IMR-90 (cell line): ENCODE measurements at regions not wholly inside any gene's neighbourhood (a gene's known extent, or its start where the extent isn't known, plus 50 kb on each side); places are given as distances from the start of the nearest gene placed in this dataset.

Experiments
- ATAC-seq: fragments of 200-7000 bp; cut with Tn5 transposase; 2 replicates; pipeline ENCODE4 v1.9.1; 2020; ENCODE audit warnings: low read depth, mild to moderate bottlenecking, moderate library complexity
- BruUV-seq: library from RNA; stranded (reverse); fragments of 400-500 nt; replicated peaks from 2 replicates; lab custom pipeline; 2021; lab: Mats Ljungman, UMichigan
- CTCF ChIA-PET: fragments of 300-600 bp; formaldehyde crosslinking; extraction: SDS; loops from one replicate; lab custom pipeline; 2021; ENCODE audit warnings: antibody characterized with exemption; lab: Yijun Ruan, JAX
- POLR2A ChIA-PET: fragments of 300-600 bp; sonication (Branson Sonifier 250); formaldehyde crosslinking; loops from one replicate; lab custom pipeline; 2022; ENCODE audit warnings: antibody characterized with exemption; ENCODE audit not compliant: unreplicated experiment; lab: Charles Lee
- DNase-seq: peaks from one replicate; pipeline ENCODE4 v3.0.0; 2013
- H2AFZ ChIP-seq: replicated peaks from 2 replicates; pipeline ENCODE3; 2013; ENCODE audit warnings: low read length, mild to moderate bottlenecking; ENCODE audit not compliant: poor library complexity
- H2AK5ac ChIP-seq: 2 replicates; pipeline ENCODE4 v1.6.1; 2013; ENCODE audit warnings: low read depth, low read length, inconsistent platforms
- H2AK9ac ChIP-seq: replicated peaks from 2 replicates; pipeline ENCODE3; 2013; ENCODE audit warnings: mild to moderate bottlenecking, low read depth, low read length, moderate library complexity; ENCODE audit not compliant: poor library complexity
- H2BK120ac ChIP-seq: 2 replicates; pipeline ENCODE4 v1.6.1; 2013; ENCODE audit warnings: low read depth, low read length, inconsistent platforms
- H2BK15ac ChIP-seq: 3 replicates; pipeline ENCODE4 v1.6.1; 2013; ENCODE audit warnings: low read depth, low read length, inconsistent platforms
- H2BK20ac ChIP-seq: 2 replicates; pipeline ENCODE4 v1.6.1; 2013; ENCODE audit warnings: low read depth, mild to moderate bottlenecking, inconsistent platforms, low read length, moderate library complexity
- H2BK5ac ChIP-seq: 2 replicates; pipeline ENCODE4 v1.6.1; 2013; ENCODE audit warnings: mild to moderate bottlenecking, low read depth, low read length, inconsistent platforms; ENCODE audit not compliant: poor library complexity, severe bottlenecking
- H3K14ac ChIP-seq: replicated peaks from 2 replicates; pipeline ENCODE4 v1.6.1; 2013; ENCODE audit warnings: low read depth, low read length, inconsistent platforms
- H3K18ac ChIP-seq: 2 replicates; pipeline ENCODE4 v1.6.1; 2013; ENCODE audit warnings: low read depth, low read length, control low read depth
- H3K23ac ChIP-seq: 2 replicates; pipeline ENCODE4 v1.6.1; 2013; ENCODE audit warnings: low read depth, low read length, inconsistent platforms
- H3K27ac ChIP-seq: 2 replicates; pipeline ENCODE4 v1.5.1; 2013; ENCODE audit warnings: mild to moderate bottlenecking, control low read depth, low read length; ENCODE audit not compliant: insufficient read depth
- H3K27me3 ChIP-seq: 2 replicates; pipeline ENCODE4 v1.6.1; 2013; ENCODE audit warnings: low read length; ENCODE audit not compliant: control insufficient read depth, insufficient read depth
- H3K36me3 ChIP-seq: 2 replicates; pipeline ENCODE4 v1.6.1; 2013; ENCODE audit warnings: low read length, mixed read lengths; ENCODE audit not compliant: control insufficient read depth, insufficient read depth
- H3K4ac ChIP-seq: 2 replicates; pipeline ENCODE4 v1.6.1; 2013; ENCODE audit warnings: low read depth, low read length, inconsistent platforms
- H3K4me1 ChIP-seq: 2 replicates; pipeline ENCODE4 v1.6.1; 2013; ENCODE audit warnings: low read length, mixed read lengths; ENCODE audit not compliant: control insufficient read depth, insufficient read depth
- H3K4me2 ChIP-seq: 2 replicates; pipeline ENCODE4 v1.6.1; 2013; ENCODE audit warnings: low read depth, mild to moderate bottlenecking, control low read depth, low read length, moderate library complexity
- H3K4me3 ChIP-seq: 2 replicates; pipeline ENCODE4 v1.5.1; 2013; ENCODE audit warnings: low read depth, mild to moderate bottlenecking, control low read depth, low read length, moderate library complexity; ENCODE audit not compliant: insufficient read depth
- H3K56ac ChIP-seq: 2 replicates; pipeline ENCODE4 v1.6.1; 2013; ENCODE audit warnings: low read length, inconsistent platforms; ENCODE audit not compliant: insufficient read depth; ENCODE audit errors: extremely low read depth
- H3K79me1 ChIP-seq, 2 experiments: 2 replicates each; pipeline ENCODE4 v1.6.1; 2013; ENCODE audit warnings: low read length in 2 of 2, inconsistent platforms in 1 of 2, low read depth in 1 of 2
- H3K9ac ChIP-seq: 2 replicates; pipeline ENCODE4 v1.6.1; 2013; ENCODE audit warnings: low read depth, low read length, control low read depth
- H3K9me1 ChIP-seq: 2 replicates; pipeline ENCODE4 v1.6.1; 2013; ENCODE audit warnings: low read length, inconsistent platforms; ENCODE audit not compliant: insufficient read depth
- H3K9me3 ChIP-seq: 2 replicates; pipeline ENCODE4 v1.6.1; 2013; ENCODE audit warnings: low read length; ENCODE audit not compliant: control insufficient read depth, insufficient read depth
- H4K20me1 ChIP-seq: 2 replicates; pipeline ENCODE4 v1.6.1; 2013; ENCODE audit warnings: low read length, inconsistent platforms; ENCODE audit not compliant: insufficient read depth
- H4K5ac ChIP-seq: 2 replicates; pipeline ENCODE4 v1.6.1; 2013; ENCODE audit warnings: mild to moderate bottlenecking, low read depth, low read length, control low read depth
- H4K8ac ChIP-seq, 2 experiments: 2 replicates each; pipeline ENCODE4 v1.6.1; 2013; ENCODE audit warnings: low read depth in 2 of 2, low read length in 2 of 2, control low read depth in 1 of 2, inconsistent platforms in 1 of 2
- H4K91ac ChIP-seq: 2 replicates; pipeline ENCODE4 v1.6.1; 2013; ENCODE audit warnings: low read depth, low read length, inconsistent platforms; ENCODE audit not compliant: insufficient read depth
- BHLHE40 ChIP-seq: fragments of 150-350 bp; IDR thresholded peaks from 2 replicates; pipeline ENCODE4 v1.6.1; 2016; ENCODE audit warnings: mild to moderate bottlenecking, low read depth, low read length
- CEBPB ChIP-seq: IDR thresholded peaks from 2 replicates; pipeline ENCODE4 v1.6.1; 2012; ENCODE audit warnings: low read depth, low read length, improper control_type of control experiment
- CTCF ChIP-seq: conservative IDR thresholded peaks from 2 replicates; pipeline ENCODE4 v1.5.1; 2012; ENCODE audit warnings: mild to moderate bottlenecking, low read depth, low read length, improper control_type of control experiment
- ELK1 ChIP-seq: fragments of 150-350 bp; IDR thresholded peaks from 2 replicates; pipeline ENCODE4 v1.6.1; 2016; ENCODE audit warnings: low read depth, mild to moderate bottlenecking, low read length, moderate library complexity, borderline replicate concordance
- MAZ ChIP-seq: IDR thresholded peaks from 2 replicates; pipeline ENCODE4 v1.6.1; 2012; ENCODE audit warnings: low read depth, mild to moderate bottlenecking, low read length, improper control_type of control experiment, moderate library complexity, borderline replicate concordance
- NFE2L2 ChIP-seq: fragments of 150-350 bp; IDR thresholded peaks from 2 replicates; pipeline ENCODE4 v1.6.1; 2016; ENCODE audit warnings: low read depth, mild to moderate bottlenecking, low read length
- RAD21 ChIP-seq: IDR thresholded peaks from 2 replicates; pipeline ENCODE4 v1.6.1; 2012; ENCODE audit warnings: low read length, improper control_type of control experiment
- RCOR1 ChIP-seq: IDR thresholded peaks from 2 replicates; pipeline ENCODE4 v1.6.1; 2012; ENCODE audit warnings: mild to moderate bottlenecking, low read length, improper control_type of control experiment; ENCODE audit not compliant: insufficient replicate concordance
- RFX5 ChIP-seq: IDR thresholded peaks from 2 replicates; pipeline ENCODE4 v1.8.0; 2012; ENCODE audit warnings: low read depth, mild to moderate bottlenecking, low read length, moderate library complexity
- SMC3 ChIP-seq: fragments of 150-350 bp; IDR thresholded peaks from 2 replicates; pipeline ENCODE4 v1.6.1; 2016; ENCODE audit warnings: low read depth, mild to moderate bottlenecking, antibody characterized with exemption, low read length, moderate library complexity
- WGBS, 2 experiments: methylation state at CpG; one replicate each; pipeline versions ENCODE4 v1.1.5 to v1.1.7; 2013; ENCODE audit warnings: missing lambda C conversion rate in 2 of 2; ENCODE audit not compliant: insufficient read length in 1 of 2; ENCODE audit errors: extremely low coverage in 2 of 2; 5-methylcytosine and 5-hydroxymethylcytosine counted together
- dilution Hi-C: fragments of 300-500 bp; cut with HindIII; formaldehyde crosslinking; loops from one replicate; pipeline ENCODE4 v1.14.3; 2018; ENCODE audit warnings: low sequenced_read_pairs; ENCODE audit not compliant: unreplicated experiment
- in situ Hi-C: fragments of 300-500 bp; cut with MboI; formaldehyde crosslinking; loops from 3 replicates; pipeline ENCODE4 v1.14.3; 2019; ENCODE audit warnings: low sequenced_read_pairs, inconsistent platforms, mixed read lengths
- intact Hi-C: fragments of 100-400 bp; cut with micrococcal nuclease; formaldehyde crosslinking; loops from 2 replicates; pipeline ENCODE4 v1.10.0; 2022

GRCh38 chr9:81404931-81405598, 284.3 kb downstream of the TLE1 start:
- H3K14ac ChIP-seq: no peak overlapping the region
- in situ Hi-C loops (no loop called here), dilution Hi-C loops (no loop called here), intact Hi-C loops (no loop called here)
- no peak overlapping the region for H2AK9ac ChIP-seq
- H3K9me1 ChIP-seq: no peaks in the 10 kb centered on the region
- H2BK120ac ChIP-seq: no peak overlapping the region
- H2AFZ ChIP-seq: no peak overlapping the region
- no peaks in the 10 kb centered on the region for H3K9me3 ChIP-seq
- no peak overlapping the region for H3K9ac ChIP-seq
- H4K8ac ChIP-seq: no peak overlapping the region
- no peak overlapping the region for H2BK5ac ChIP-seq
- H3K4me3 ChIP-seq: no peak overlapping the region
- H3K36me3 ChIP-seq: no peaks in the 10 kb centered on the region
- H3K27ac ChIP-seq: no peak overlapping the region
- H3K27me3 ChIP-seq: no peaks in the 10 kb centered on the region
- CTCF ChIA-PET: no interaction called here
- H3K4ac ChIP-seq: no peak overlapping the region
- no peak overlapping the region for H3K56ac ChIP-seq
- BruUV-seq: no TSS peak
- H2BK20ac ChIP-seq: no peak overlapping the region
- H4K20me1 ChIP-seq: no peaks in the 10 kb centered on the region
- DNase-seq: no peak
- no peak overlapping the region for H4K5ac ChIP-seq
- no peak overlapping the region for H3K18ac ChIP-seq
- H4K91ac ChIP-seq: no peak overlapping the region; the same call in 1 of the 2 replicates
- TF ChIP-seq BHLHE40: no peak
- no peak for TF ChIP-seq RCOR1
- no peak for TF ChIP-seq RFX5
- TF ChIP-seq CTCF: no peak
- TF ChIP-seq SMC3: no peak
- no peak for TF ChIP-seq ELK1
- no peak for TF ChIP-seq RAD21
- TF ChIP-seq CEBPB: no peak
- no peak for TF ChIP-seq MAZ
- no peak for TF ChIP-seq NFE2L2
- H3K79me1 ChIP-seq: no peaks in the 10 kb centered on the region
- POLR2A ChIA-PET: no interaction called here
- no peaks in the 10 kb centered on the region for H3K4me1 ChIP-seq
- H3K23ac ChIP-seq: no peak overlapping the region
- no peak overlapping the region for H3K4me2 ChIP-seq
- no peak overlapping the region for H2AK5ac ChIP-seq
- no peak overlapping the region for H2BK15ac ChIP-seq
- WGBS, 2 experiments: 80% methylated on average over 1 of the region's 2 CpGs; no CpG with 5 or more reads in 1 of the 2 experiments
- no peak for ATAC-seq
